NCI-H187 (cell line): ENCODE measurements at regions not wholly inside any gene's neighbourhood (a gene's known extent, or its start where the extent isn't known, plus 50 kb on each side); places are given as distances from the start of the nearest gene placed in this dataset.

Source experiments
- DNase-seq, 2 experiments: peaks; one replicate each; lab custom pipeline; 2025; lab: John Stamatoyannopoulos, UW

DNA sequence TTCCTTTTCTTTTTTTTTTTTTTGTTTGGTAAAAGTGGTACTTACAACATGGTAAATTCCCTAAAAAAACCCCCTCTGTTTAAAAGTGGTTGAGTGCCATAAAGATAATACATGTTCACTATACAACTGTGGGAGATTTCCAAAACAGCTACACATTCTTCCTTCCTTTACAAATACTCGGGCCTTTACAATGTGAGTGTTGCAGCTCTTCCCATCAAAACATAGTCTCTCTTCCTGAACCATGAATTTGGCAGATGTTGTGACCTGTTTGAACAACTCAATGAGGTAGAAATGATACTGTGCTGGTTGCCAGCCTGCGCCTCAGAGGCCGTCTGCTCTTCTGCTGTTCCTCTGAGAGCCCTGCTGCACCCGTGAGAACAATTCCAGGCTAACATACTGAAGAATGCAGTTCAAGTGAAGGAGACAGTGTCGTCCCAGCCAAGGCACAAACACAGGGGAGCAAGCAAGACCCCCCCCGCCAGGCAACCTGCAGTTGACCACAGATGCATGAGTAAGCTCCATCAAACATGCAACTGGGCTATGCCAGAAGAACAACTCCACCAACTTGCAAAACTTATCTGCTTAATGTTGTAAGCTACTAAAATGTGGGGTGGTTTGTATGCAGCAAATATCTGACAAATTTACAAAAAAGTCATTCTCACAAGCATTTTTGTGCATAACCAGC, 645.0 kb downstream of the PCDH7 start:
- DNase-seq, result no peak

DNA sequence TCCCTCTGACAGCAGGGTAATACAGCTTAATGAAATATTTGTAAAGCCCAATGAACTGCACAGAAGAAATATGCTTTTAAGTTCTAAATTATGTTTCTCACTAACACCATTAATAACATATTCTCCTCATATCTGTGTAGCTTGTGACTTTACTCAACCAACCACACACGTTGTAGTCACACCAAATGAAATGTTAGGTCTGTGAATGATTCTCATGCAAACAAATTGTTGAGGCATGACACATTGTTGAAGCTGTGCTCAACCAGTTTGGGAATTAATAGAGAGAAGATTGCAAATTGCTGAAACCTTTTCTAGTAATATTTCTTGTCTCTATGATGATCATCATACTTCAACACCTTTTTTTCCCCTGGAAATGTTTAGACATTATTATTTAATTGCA, 645.9 kb downstream of the PCDH7 start:
- no peak for DNase-seq

- no peak for DNase-seq
These were observed 650.8 kb downstream of the PCDH7 start for GRCh38 chr4:31370866-31371465.

DNA sequence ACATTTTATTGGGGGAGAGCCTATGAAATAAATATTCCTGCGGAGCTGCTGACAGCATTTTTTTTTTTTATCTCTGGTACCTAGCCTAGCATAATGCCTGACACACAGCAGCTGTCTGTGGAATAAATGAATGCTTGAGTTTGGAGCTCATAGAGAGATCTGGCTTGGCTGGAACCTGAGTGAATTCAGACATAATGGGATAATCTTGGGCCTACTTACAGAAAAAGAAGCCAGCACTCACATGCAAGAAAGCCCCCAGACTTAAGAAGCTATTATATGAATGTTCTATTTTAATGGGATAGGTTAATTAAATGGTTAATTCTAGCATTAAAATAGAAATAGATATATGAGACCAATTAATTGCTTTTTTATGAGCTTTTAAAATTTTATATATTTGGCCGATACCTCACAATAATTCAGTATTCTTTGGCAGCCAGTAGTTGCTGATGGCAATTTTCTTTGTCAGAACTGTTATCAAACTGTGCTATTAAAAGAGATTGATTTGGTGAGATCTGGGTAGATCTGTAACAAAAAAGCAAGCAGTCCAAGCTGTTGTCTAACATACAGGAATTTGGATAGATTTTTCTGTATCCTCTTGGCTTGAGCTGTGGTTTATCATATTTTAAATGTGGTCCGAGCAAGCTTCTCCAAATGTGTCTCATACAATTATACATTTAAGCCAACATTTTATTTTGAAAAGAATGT, 654.2 kb downstream of the PCDH7 start:
- no peak for DNase-seq

GRCh38 chr4:31375936-31376335, 655.8 kb downstream of the PCDH7 start:
- no peak for DNase-seq

- no peak for DNase-seq
These were observed 659.2 kb downstream of the PCDH7 start for GRCh38 chr4:31379364-31379763.

GRCh38 chr4:31383767-31384166, 663.6 kb downstream of the PCDH7 start:
- no peak for DNase-seq

- no peak for DNase-seq
These were observed 670.7 kb downstream of the PCDH7 start for GRCh38 chr4:31390849-31391248.

DNA sequence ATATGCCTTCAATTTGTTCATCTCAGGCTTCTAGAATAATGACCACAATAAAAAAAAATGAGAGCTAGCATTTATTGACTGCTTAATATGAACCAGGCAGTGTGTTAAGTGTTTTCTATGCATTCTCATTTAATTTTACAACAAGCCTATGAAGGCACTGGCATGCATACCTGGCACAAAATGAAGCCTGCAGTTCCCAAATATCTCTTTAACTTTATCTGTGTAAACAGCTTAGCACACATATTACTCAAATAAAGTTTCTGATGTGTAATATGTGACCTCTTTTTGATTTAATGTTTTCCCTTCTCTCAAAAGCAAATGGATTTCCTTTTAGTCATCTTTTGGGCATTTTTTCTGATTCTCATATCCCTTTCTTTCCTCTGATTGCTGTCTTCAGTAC, 671.8 kb downstream of the PCDH7 start:
- DNase-seq, result no peak

- no peak for DNase-seq
These were observed 672.8 kb downstream of the PCDH7 start for GRCh38 chr4:31392923-31393322.

DNA sequence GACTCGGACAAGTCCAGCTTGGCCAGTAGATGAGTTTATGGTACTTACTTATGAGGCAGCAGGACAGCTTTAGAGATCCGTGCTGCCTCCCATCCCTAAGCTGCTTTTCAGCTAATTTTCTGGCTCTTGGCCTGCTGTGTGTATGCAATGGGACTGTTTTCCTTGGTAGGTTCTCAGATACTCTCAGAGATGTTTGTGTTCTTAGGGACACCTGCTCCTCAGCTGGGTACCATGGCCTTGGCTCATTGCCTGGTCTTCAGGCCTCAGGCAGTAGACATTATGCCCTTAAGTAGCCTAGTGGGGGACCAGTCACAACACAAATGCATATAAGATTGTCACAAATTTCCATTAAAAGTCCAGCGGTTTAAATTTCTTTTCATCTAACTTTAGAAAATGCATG, 688.0 kb downstream of the PCDH7 start:
- DNase-seq, result no peak

- no peak for DNase-seq
These were observed 691.4 kb downstream of the PCDH7 start for GRCh38 chr4:31411565-31411964.

GRCh38 chr4:31415629-31416028, 695.5 kb downstream of the PCDH7 start:
- no peak for DNase-seq

- no peak for DNase-seq
These were observed 696.3 kb downstream of the PCDH7 start for GRCh38 chr4:31416498-31416897.

- DNase-seq, result no peak
These were observed 696.9 kb downstream of the PCDH7 start for GRCh38 chr4:31417040-31417439.

DNA sequence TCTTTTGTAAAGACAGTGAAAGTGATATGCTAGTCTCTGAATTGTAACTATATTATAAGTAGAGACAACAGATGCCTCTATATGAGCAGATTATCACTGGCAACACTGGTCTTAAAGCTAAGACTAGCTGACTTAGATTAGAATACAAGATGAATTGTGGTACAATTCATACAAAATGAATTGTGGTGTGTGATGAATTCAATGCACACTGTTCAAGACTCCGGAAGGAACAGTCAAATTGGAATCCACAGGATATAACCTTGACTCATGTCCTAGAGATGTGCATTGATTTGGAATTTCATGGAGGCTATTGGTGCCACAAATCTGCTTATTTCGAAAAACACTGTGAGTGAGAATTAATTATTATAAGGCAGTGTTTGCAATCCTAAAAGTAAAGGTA, 701.8 kb downstream of the PCDH7 start:
- DNase-seq, result no peak

DNA sequence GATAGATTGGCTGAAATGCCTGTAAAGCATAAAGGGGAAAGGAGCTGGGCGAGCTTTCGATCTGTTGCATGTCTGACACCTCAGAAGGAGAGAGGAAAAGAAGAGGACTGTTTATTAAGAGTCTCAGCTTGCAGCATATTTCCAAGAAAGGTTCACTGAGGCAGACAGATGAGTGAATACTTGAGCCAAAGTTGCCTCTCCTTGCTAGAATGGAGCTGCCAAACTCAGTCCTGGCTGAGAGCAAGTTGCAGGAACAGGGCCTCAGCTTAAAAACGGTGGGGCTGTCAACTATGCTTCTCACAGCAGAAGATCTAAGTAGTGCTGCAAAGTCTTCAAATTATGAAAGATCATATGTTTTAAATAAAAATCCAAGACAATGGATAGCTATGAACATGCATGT, 707.5 kb downstream of the PCDH7 start:
- DNase-seq, result no peak

GRCh38 chr4:31442236-31442635, 722.1 kb downstream of the PCDH7 start:
- DNase-seq, result no peak

- DNase-seq, result no peak
These were observed 725.4 kb downstream of the PCDH7 start for GRCh38 chr4:31445526-31445925.

GRCh38 chr4:31455612-31456011, 735.4 kb downstream of the PCDH7 start:
- no peak for DNase-seq

- no peak for DNase-seq
These were observed 738.6 kb downstream of the PCDH7 start for GRCh38 chr4:31458813-31459212.

DNA sequence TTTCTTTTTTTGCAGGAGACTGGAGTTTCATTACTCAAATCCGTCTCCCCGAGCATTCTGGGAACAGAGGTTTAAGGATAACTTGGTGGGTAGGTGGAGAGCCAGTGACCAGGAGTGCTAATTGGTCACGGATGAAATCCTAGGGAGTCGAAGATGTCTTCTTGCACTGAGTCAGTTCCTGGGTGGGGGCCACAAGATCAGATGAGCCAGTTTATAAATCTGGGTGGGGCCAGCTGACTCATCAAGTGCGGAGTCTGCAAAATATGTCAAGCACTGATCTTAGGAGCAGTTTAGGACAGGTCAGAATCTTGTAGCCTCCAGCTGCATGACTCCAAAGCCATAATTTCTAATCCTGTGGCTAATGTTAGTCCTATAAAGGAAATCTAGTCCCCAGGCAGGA, 741.3 kb downstream of the PCDH7 start:
- DNase-seq, result no peak

DNA sequence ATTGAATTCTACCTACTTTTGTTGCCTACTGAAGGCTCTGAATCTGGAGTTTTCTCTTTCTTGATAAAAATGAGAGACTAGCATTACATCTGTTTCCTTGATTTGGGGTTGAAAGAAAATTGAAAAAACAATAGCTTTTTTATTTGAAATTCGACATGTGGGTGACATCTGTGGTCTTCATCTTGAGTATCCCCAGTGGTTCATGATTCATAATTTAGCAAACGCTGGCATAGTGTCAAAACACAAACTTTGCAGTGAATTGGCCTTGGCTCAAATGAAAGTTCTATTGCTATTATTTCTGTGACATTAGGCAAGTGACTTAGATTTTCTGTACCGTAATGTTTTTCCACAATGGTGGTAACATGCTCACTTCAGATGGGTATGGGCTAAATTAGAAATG, 747.6 kb downstream of the PCDH7 start:
- DNase-seq, result no peak

DNA sequence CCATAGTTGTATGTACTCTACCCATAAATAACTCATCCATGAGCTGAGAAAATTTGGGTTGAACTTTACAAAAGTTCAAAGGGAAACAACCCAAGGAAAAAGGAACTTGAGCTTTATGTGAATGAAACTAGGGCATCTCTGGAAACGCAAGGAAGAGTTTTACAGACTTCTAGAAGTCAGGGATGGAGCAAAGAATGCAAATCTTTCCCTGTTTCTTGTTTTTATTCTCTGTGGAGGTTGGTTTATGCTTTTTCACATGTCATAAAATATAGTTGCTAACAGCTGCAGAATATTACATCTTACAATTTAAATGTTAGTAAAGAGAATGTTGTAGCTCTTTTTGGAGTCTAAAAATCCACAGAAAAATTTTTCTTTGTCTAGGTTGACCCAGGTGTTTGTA, 754.1 kb downstream of the PCDH7 start:
- no peak for DNase-seq
